ENCODE measurements at regions not wholly inside any gene's neighbourhood (a gene's known extent, or its start where the extent isn't known, plus 50 kb on each side); places are given as distances from the start of the nearest gene placed in this dataset.
"Not testable (repeated sequence)": the region's sequence is repeated elsewhere in the genome, so short reads cannot be mapped to it uniquely, and the experiment has no call there.

GRCh38 chr13:76579701-76580100, 306.5 kb downstream of the KCTD12 start:
- Histone ChIP-seq H4K20me1 (ENCODE audit: insufficient read depth) (no peaks in the 10 kb centered on the region), H2AFZ (no peak overlapping the region), H3K9ac (no peak overlapping the region), H3K79me2 (ENCODE audit: insufficient read depth) (no peaks in the 10 kb centered on the region), H3K4me2 (ENCODE audit: unreplicated experiment) (no peak overlapping the region), H3K27me3 (replicated peaks; ENCODE audit: insufficient read depth) (no peaks in the 10 kb centered on the region), H3K9me2 (ENCODE audit: insufficient read depth) (no peaks in the 10 kb centered on the region), H3F3A (ENCODE audit: insufficient read depth) (no peaks in the 10 kb centered on the region), H3K4me3 (no peak overlapping the region), H3K4me1 (ENCODE audit: insufficient read depth) (no peaks in the 10 kb centered on the region), H3K27ac (no peak overlapping the region), H3K9me3 (ENCODE audit: low read depth) (no peaks in the 10 kb centered on the region), H3K36me3 (ENCODE audit: low read depth) (no peaks in the 10 kb centered on the region)
- in situ Hi-C loops (cut with MboI), result no loop called here
- no peak for DNase-seq
- WGBS, 2 experiments (ENCODE audit: low coverage in 1 of 2, low lambda C conversion rate in 2 of 2, missing lambda C conversion rate in 2 of 2), result 61 to 71% methylated on average over 4 of the region's 4 CpGs
- no peak for TF ChIP-seq EZH2phosphoT487 (IDR thresholded peaks at IDR 0.05; ENCODE audit: insufficient read depth, low read depth)
- no peak for TF ChIP-seq EZH2 (IDR thresholded peaks at IDR 0.05; ENCODE audit: insufficient read depth, poor library complexity, severe bottlenecking)

- H3K27me3 ChIP-seq (replicated peaks; ENCODE audit: insufficient read depth); H3K9ac ChIP-seq; H2AFZ ChIP-seq; H4K20me1 ChIP-seq (ENCODE audit: insufficient read depth); H3K79me2 ChIP-seq (ENCODE audit: insufficient read depth); H3K9me3 ChIP-seq (ENCODE audit: low read depth); H3K9me2 ChIP-seq (ENCODE audit: insufficient read depth); H3K36me3 ChIP-seq (ENCODE audit: low read depth); H3K4me1 ChIP-seq (ENCODE audit: insufficient read depth); H3F3A ChIP-seq (ENCODE audit: insufficient read depth); H3K4me2 ChIP-seq (ENCODE audit: unreplicated experiment); in situ Hi-C loops (cut with MboI); DNase-seq; H3K27ac ChIP-seq; H3K4me3 ChIP-seq: not testable (repeated sequence)
- WGBS, 2 experiments (ENCODE audit: low coverage in 1 of 2, low lambda C conversion rate in 2 of 2, missing lambda C conversion rate in 2 of 2), result 64 to 72% methylated on average over 5 of the region's 5 CpGs
Observed at GRCh38 chr13:76575634-76576033, 310.6 kb downstream of the KCTD12 start.

GRCh38 chr13:76570510-76570971, 315.7 kb downstream of the KCTD12 start:
- no peaks in the 10 kb centered on the region for H4K20me1 ChIP-seq (ENCODE audit: insufficient read depth)
- H3K4me2 ChIP-seq (ENCODE audit: unreplicated experiment), result no peak overlapping the region
- H3K36me3 ChIP-seq (ENCODE audit: low read depth), result no peaks in the 10 kb centered on the region
- H3K4me3 ChIP-seq, result no peak overlapping the region
- no peaks in the 10 kb centered on the region for H3F3A ChIP-seq (ENCODE audit: insufficient read depth)
- no peaks in the 10 kb centered on the region for H3K4me1 ChIP-seq (ENCODE audit: insufficient read depth)
- peaks cover 6% of the 10 kb centered on the region; the same call in 1 of the 2 replicates for H3K27me3 ChIP-seq (replicated peaks; ENCODE audit: insufficient read depth)
- in situ Hi-C loops (cut with MboI), result no loop called here
- no peak for DNase-seq
- no peak overlapping the region for H3K27ac ChIP-seq
- H3K9me3 ChIP-seq (ENCODE audit: low read depth), result no peaks in the 10 kb centered on the region
- TF ChIP-seq EZH2 (IDR thresholded peaks at IDR 0.05; ENCODE audit: insufficient read depth, poor library complexity, severe bottlenecking) (no peak), EZH2phosphoT487 (IDR thresholded peaks at IDR 0.05; ENCODE audit: insufficient read depth, low read depth) (no peak)
- H2AFZ ChIP-seq, result no peak overlapping the region
- H3K9me2 ChIP-seq (ENCODE audit: insufficient read depth), result no peaks in the 10 kb centered on the region
- H3K9ac ChIP-seq, result no peak overlapping the region
- 74 to 85% methylated on average over 1 of the region's 1 CpG for WGBS, 2 experiments (ENCODE audit: low coverage in 1 of 2, low lambda C conversion rate in 2 of 2, missing lambda C conversion rate in 2 of 2)
- H3K79me2 ChIP-seq (ENCODE audit: insufficient read depth), result no peaks in the 10 kb centered on the region

- H3K9me3 ChIP-seq (ENCODE audit: low read depth), result peaks cover 4% of the 10 kb centered on the region
- no peak overlapping the region for H3K9ac ChIP-seq
- no peak overlapping the region for H3K4me2 ChIP-seq (ENCODE audit: unreplicated experiment)
- no peak overlapping the region for H3K27ac ChIP-seq
- no peaks in the 10 kb centered on the region for H3K9me2 ChIP-seq (ENCODE audit: insufficient read depth)
- in situ Hi-C loops (cut with MboI), result no loop called here
- no peaks in the 10 kb centered on the region for H4K20me1 ChIP-seq (ENCODE audit: insufficient read depth)
- H3K27me3 ChIP-seq (replicated peaks; ENCODE audit: insufficient read depth), result 0 out of 2 replicates have a peak, but pooled peaks cover 5% of the 10 kb centered on the region
- H2AFZ ChIP-seq, result no peak overlapping the region
- no peaks in the 10 kb centered on the region for H3K79me2 ChIP-seq (ENCODE audit: insufficient read depth)
- TF ChIP-seq EZH2phosphoT487 (IDR thresholded peaks at IDR 0.05; ENCODE audit: insufficient read depth, low read depth) (no peak), EZH2 (IDR thresholded peaks at IDR 0.05; ENCODE audit: insufficient read depth, poor library complexity, severe bottlenecking) (no peak)
- no peaks in the 10 kb centered on the region for H3K36me3 ChIP-seq (ENCODE audit: low read depth)
- H3F3A ChIP-seq (ENCODE audit: insufficient read depth), result no peaks in the 10 kb centered on the region
- H3K4me3 ChIP-seq, result no peak overlapping the region
- 70% methylated on average over 1 of the region's 1 CpG for WGBS, 2 experiments (ENCODE audit: low coverage in 1 of 2, low lambda C conversion rate in 2 of 2, missing lambda C conversion rate in 2 of 2)
- no peak for DNase-seq
- no peaks in the 10 kb centered on the region for H3K4me1 ChIP-seq (ENCODE audit: insufficient read depth)
Observed at GRCh38 chr13:76556627-76557026, 329.6 kb downstream of the KCTD12 start.

GRCh38 chr13:76552807-76553206, 333.4 kb downstream of the KCTD12 start:
- in situ Hi-C loops (cut with MboI), result no loop called here
- Histone ChIP-seq H3K4me3 (no peak overlapping the region), H3K9ac (no peak overlapping the region), H3K36me3 (ENCODE audit: low read depth) (no peaks in the 10 kb centered on the region), H3K9me3 (ENCODE audit: low read depth) (peaks cover 4% of the 10 kb centered on the region), H3K4me2 (ENCODE audit: unreplicated experiment) (no peak overlapping the region), H3F3A (ENCODE audit: insufficient read depth) (no peaks in the 10 kb centered on the region), H2AFZ (no peak overlapping the region), H3K9me2 (ENCODE audit: insufficient read depth) (no peaks in the 10 kb centered on the region), H4K20me1 (ENCODE audit: insufficient read depth) (no peaks in the 10 kb centered on the region), H3K79me2 (ENCODE audit: insufficient read depth) (no peaks in the 10 kb centered on the region), H3K27ac (no peak overlapping the region), H3K27me3 (replicated peaks; ENCODE audit: insufficient read depth) (0 out of 2 replicates have a peak, but pooled peaks cover 5% of the 10 kb centered on the region), H3K4me1 (ENCODE audit: insufficient read depth) (no peaks in the 10 kb centered on the region)
- DNase-seq, result no peak
- TF ChIP-seq EZH2 (IDR thresholded peaks at IDR 0.05; ENCODE audit: insufficient read depth, poor library complexity, severe bottlenecking), result no peak
- TF ChIP-seq EZH2phosphoT487 (IDR thresholded peaks at IDR 0.05; ENCODE audit: insufficient read depth, low read depth), result no peak
- WGBS, 2 experiments (ENCODE audit: low coverage in 1 of 2, low lambda C conversion rate in 2 of 2, missing lambda C conversion rate in 2 of 2), result 59 to 67% methylated on average over 1 of the region's 1 CpG
